Upper lobe of right lung (tissue), 1 donor: ENCODE measurements at regions not wholly inside any gene's neighbourhood (a gene's known extent, or its start where the extent isn't known, plus 50 kb on each side); places are given as distances from the start of the nearest gene placed in this dataset.

Experiments used
- ATAC-seq: fragments of 200-7000 bp; cut with Tn5 transposase; one replicate; pipeline ENCODE4 v1.9.1; 2020; ENCODE audit warnings: mild to moderate bottlenecking, moderate library complexity
- DNase-seq: peaks from one replicate; pipeline ENCODE4 v3.0.0-alpha.2; 2020
- H3K27ac ChIP-seq: fragments of 200-600 bp; one replicate; pipeline ENCODE4 v1.8.0; 2022
- H3K27me3 ChIP-seq: fragments of 200-600 bp; one replicate; pipeline ENCODE4 v1.8.0; 2022; ENCODE audit warnings: mild to moderate bottlenecking
- H3K36me3 ChIP-seq: fragments of 200-600 bp; one replicate; pipeline ENCODE4 v1.8.0; 2022
- H3K4me1 ChIP-seq: fragments of 200-600 bp; one replicate; pipeline ENCODE4 v1.8.0; 2022
- H3K4me3 ChIP-seq: fragments of 200-600 bp; one replicate; pipeline ENCODE4 v1.8.0; 2022; ENCODE audit warnings: mild to moderate bottlenecking
- H3K9me3 ChIP-seq: fragments of 200-600 bp; one replicate; pipeline ENCODE4 v1.8.0; 2022
- CTCF ChIP-seq: fragments of 200-600 bp; IDR thresholded peaks from one replicate; pipeline ENCODE4 v1.8.0; 2022; ENCODE audit warnings: antibody characterized with exemption
- intact Hi-C: fragments of 100-400 bp; cut with DNase I; formaldehyde crosslinking; loops from one replicate; pipeline ENCODE4 v1.11.0; 2022
- donor health status: DM: no; HTN: yes; CAD: no; lungs with severe emphysema.

- H3K27me3 ChIP-seq: no peaks in the 10 kb centered on the region
- no peak for TF ChIP-seq CTCF
- intact Hi-C loops: no loop called here
- H3K27ac ChIP-seq: no peak overlapping the region
- no peaks in the 10 kb centered on the region for H3K36me3 ChIP-seq
- DNase-seq (no peak), ATAC-seq (no peak)
- no peaks in the 10 kb centered on the region for H3K9me3 ChIP-seq
- H3K4me3 ChIP-seq: no peak overlapping the region
- peaks cover 21% of the 10 kb centered on the region for H3K4me1 ChIP-seq
Observed at GRCh38 chr9:129435291-129435690, 185.6 kb downstream of the C9orf50 start.

- Histone ChIP-seq H3K4me3 (no peak overlapping the region), H3K36me3 (no peaks in the 10 kb centered on the region), H3K27ac (no peak overlapping the region), H3K27me3 (no peaks in the 10 kb centered on the region), H3K9me3 (no peaks in the 10 kb centered on the region), H3K4me1 (peaks cover 21% of the 10 kb centered on the region)
- TF ChIP-seq CTCF: no peak
- ATAC-seq (no peak), DNase-seq (no peak)
- intact Hi-C loops: no loop called here
Observed at GRCh38 chr9:129434187-129434586, 186.7 kb downstream of the C9orf50 start.

GRCh38 chr9:129432297-129433154 is 188.4 kb downstream of the C9orf50 start:
- TF ChIP-seq CTCF: no peak
- H3K4me1 ChIP-seq: peaks cover 10% of the 10 kb centered on the region
- H3K27ac ChIP-seq: no peak overlapping the region
- no peak for ATAC-seq
- H3K27me3 ChIP-seq: no peaks in the 10 kb centered on the region
- H3K36me3 ChIP-seq: no peaks in the 10 kb centered on the region
- H3K9me3 ChIP-seq: no peaks in the 10 kb centered on the region
- H3K4me3 ChIP-seq: no peak overlapping the region
- DNase-seq: no peak
- intact Hi-C loops: no loop called here

GRCh38 chr9:129430940-129431643 is 189.8 kb downstream of the C9orf50 start:
- no peak overlapping the region for H3K4me3 ChIP-seq
- no peaks in the 10 kb centered on the region for H3K4me1 ChIP-seq
- H3K36me3 ChIP-seq: no peaks in the 10 kb centered on the region
- no peaks in the 10 kb centered on the region for H3K27me3 ChIP-seq
- no peak overlapping the region for H3K27ac ChIP-seq
- TF ChIP-seq CTCF: no peak
- intact Hi-C loops: no loop called here
- no peaks in the 10 kb centered on the region for H3K9me3 ChIP-seq
- DNase-seq (no peak), ATAC-seq (no peak)

- intact Hi-C loops: no loop called here
- Histone ChIP-seq H3K9me3 (no peaks in the 10 kb centered on the region), H3K36me3 (no peaks in the 10 kb centered on the region), H3K4me3 (no peak overlapping the region), H3K27ac (no peak overlapping the region), H3K27me3 (no peaks in the 10 kb centered on the region), H3K4me1 (no peaks in the 10 kb centered on the region)
- ATAC-seq (no peak), DNase-seq (no peak)
- TF ChIP-seq CTCF: no peak
Observed at GRCh38 chr9:129428864-129429577, 191.9 kb downstream of the C9orf50 start.
